ENCODE measurements at regions not wholly inside any gene's neighbourhood (a gene's known extent, or its start where the extent isn't known, plus 50 kb on each side); places are given as distances from the start of the nearest gene placed in this dataset.

GRCh38 chr14:23883684-23884540 is 69.7 kb upstream of the DHRS4 start:
- no peaks in the 10 kb centered on the region for H3F3A ChIP-seq (ENCODE audit: low read length, unreplicated experiment)
- H4K20me1 ChIP-seq (ENCODE audit: low read length), result no peaks in the 10 kb centered on the region
- ATAC-seq (no peak), DNase-seq (no peak)
- intact Hi-C loops (cut with micrococcal nuclease), result no loop called here
- H2AFZ ChIP-seq (ENCODE audit: low read length), result no peak overlapping the region
- H3K9me3 ChIP-seq (ENCODE audit: low read length), result no peaks in the 10 kb centered on the region
- CTCF ChIA-PET, result interaction anchor here (0.6 kb wide), 1 partner anchor 30 kb away, joined by 6 read pairs; no protein-coding TSS in a partner anchor
- no peak overlapping the region for H3K4me3 ChIP-seq (ENCODE audit: low read length)
- BruUV-seq (replicated peaks), result no TSS peak
- no peak overlapping the region for H3K9ac ChIP-seq (ENCODE audit: low read length)
- H3K4me1 ChIP-seq (ENCODE audit: insufficient read depth, low read length), result no peaks in the 10 kb centered on the region
- no peak overlapping the region for H3K4me2 ChIP-seq (ENCODE audit: low read length)
- POLR2A ChIA-PET (ENCODE audit: unreplicated experiment), result no interaction called here
- H3K27me3 ChIP-seq (ENCODE audit: low read length), result peaks cover 25% of the 10 kb centered on the region
- H3K36me3 ChIP-seq (ENCODE audit: low read depth, low read length), result no peaks in the 10 kb centered on the region
- H3K27ac ChIP-seq (ENCODE audit: low read length), result no peak overlapping the region
- TF ChIP-seq EZH2phosphoT487 (IDR thresholded peaks at IDR 0.05; ENCODE audit: borderline replicate concordance, low read length) (no peak), CTCF (conservative IDR thresholded peaks at IDR 0.05; ENCODE audit: low read depth, low read length) (no peak)
- H3K9me2 ChIP-seq (replicated peaks; ENCODE audit: low read length), result no peaks in the 10 kb centered on the region
- no peaks in the 10 kb centered on the region for H3K79me2 ChIP-seq (ENCODE audit: low read length)

GRCh38 chr14:23884541-23884904 is 69.0 kb upstream of the DHRS4 start:
- intact Hi-C loops (cut with micrococcal nuclease), result no loop called here
- CTCF ChIA-PET, result no interaction called here

More at GRCh38 chr14:23884541-23884904, 69.0 kb upstream of the DHRS4 start:
- no peaks in the 10 kb centered on the region for H3F3A ChIP-seq (ENCODE audit: low read length, unreplicated experiment)
- no peak overlapping the region for H3K27ac ChIP-seq (ENCODE audit: low read length)
- POLR2A ChIA-PET (ENCODE audit: unreplicated experiment), result no interaction called here
- DNase-seq (no peak), ATAC-seq (no peak)
- peaks cover 31% of the 10 kb centered on the region for H3K27me3 ChIP-seq (ENCODE audit: low read length)
- no TSS peak for BruUV-seq (replicated peaks)
- no peaks in the 10 kb centered on the region for H3K79me2 ChIP-seq (ENCODE audit: low read length)
- no peaks in the 10 kb centered on the region for H3K9me2 ChIP-seq (replicated peaks; ENCODE audit: low read length)
- no peak overlapping the region for H3K4me2 ChIP-seq (ENCODE audit: low read length)
- no peak overlapping the region for H3K9ac ChIP-seq (ENCODE audit: low read length)
- H3K9me3 ChIP-seq (ENCODE audit: low read length), result no peaks in the 10 kb centered on the region
- TF ChIP-seq EZH2 (IDR thresholded peaks at IDR 0.05; ENCODE audit: low read length, unreplicated experiment) (no peak), CTCF (conservative IDR thresholded peaks at IDR 0.05; ENCODE audit: low read depth, low read length) (no peak), EZH2phosphoT487 (IDR thresholded peaks at IDR 0.05; ENCODE audit: borderline replicate concordance, low read length) (no peak)
- no peaks in the 10 kb centered on the region for H4K20me1 ChIP-seq (ENCODE audit: low read length)
- no peak overlapping the region for H2AFZ ChIP-seq (ENCODE audit: low read length)
- no peaks in the 10 kb centered on the region for H3K36me3 ChIP-seq (ENCODE audit: low read depth, low read length)
- no peak overlapping the region for H3K4me3 ChIP-seq (ENCODE audit: low read length)
- H3K4me1 ChIP-seq (ENCODE audit: insufficient read depth, low read length), result no peaks in the 10 kb centered on the region

Measured in PC-3 (cell line).